ENCODE measurements at regions not wholly inside any gene's neighbourhood (a gene's known extent, or its start where the extent isn't known, plus 50 kb on each side); places are given as distances from the start of the nearest gene placed in this dataset.
"Not testable (repeated sequence)": the region's sequence is repeated elsewhere in the genome, so short reads cannot be mapped to it uniquely, and the experiment has no call there.

- Mint-ChIP-seq H3K36me3 (no peaks in the 10 kb centered on the region), H3K27ac (no peak overlapping the region), H3K9me3 (peaks cover 6% of the 10 kb centered on the region), H3K4me3 (no peak overlapping the region), H3K27me3 (peaks cover 13% of the 10 kb centered on the region), H3K4me1 (no peaks in the 10 kb centered on the region)
Measured at GRCh38 chrX:457292-457679, 70.6 kb upstream of the PPP2R3B start.

DNA sequence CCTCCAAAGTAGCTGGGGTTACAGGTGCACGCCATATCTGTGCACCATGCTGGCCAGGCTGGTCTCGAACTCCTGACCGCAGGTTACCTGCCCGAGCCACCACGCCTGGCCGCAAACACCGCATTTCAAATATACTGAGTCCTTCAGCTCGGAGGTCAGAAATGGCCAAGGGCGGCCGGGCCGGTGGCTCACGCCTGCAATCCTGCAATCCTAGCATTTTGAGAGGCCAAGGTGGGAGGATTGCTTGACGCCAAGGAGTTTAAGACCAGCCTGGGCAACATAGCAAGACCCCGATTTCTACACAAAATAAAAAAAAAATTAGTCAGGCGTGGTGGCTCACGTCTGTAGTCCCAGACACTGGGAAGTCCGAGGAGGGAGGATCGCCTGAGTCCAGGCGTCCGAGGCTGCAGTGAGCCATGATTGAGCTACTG lies 71.9 kb upstream of the PPP2R3B start:
- H3K27me3 Mint-ChIP-seq, result peaks cover 13% of the 10 kb centered on the region
- H3K27ac Mint-ChIP-seq, result no peak overlapping the region
- H3K36me3 Mint-ChIP-seq, result no peaks in the 10 kb centered on the region
- H3K4me1 Mint-ChIP-seq, result no peaks in the 10 kb centered on the region
- peaks cover 6% of the 10 kb centered on the region for H3K9me3 Mint-ChIP-seq
- no peak overlapping the region for H3K4me3 Mint-ChIP-seq

DNA sequence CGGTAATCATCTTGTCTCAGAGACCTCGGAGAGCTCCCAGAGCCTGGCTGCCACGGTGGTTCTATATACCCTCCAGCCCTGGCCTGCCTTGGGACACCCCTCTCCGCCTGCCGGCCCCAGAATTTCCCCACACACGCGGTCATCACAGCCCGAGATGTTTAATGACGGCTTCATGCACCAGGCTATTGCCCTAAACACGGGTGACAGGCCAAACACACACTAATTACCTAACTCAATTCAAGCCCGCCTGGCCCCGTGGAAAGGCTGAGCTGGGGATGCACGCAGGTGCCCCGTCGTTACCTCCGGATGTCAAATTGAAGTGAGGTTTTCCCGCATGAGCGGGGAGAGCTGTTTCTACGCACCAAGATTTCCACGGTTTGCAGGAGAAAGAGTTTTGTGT lies 72.9 kb upstream of the PPP2R3B start:
- H3K36me3 Mint-ChIP-seq, result no peaks in the 10 kb centered on the region
- H3K9me3 Mint-ChIP-seq, result peaks cover 6% of the 10 kb centered on the region
- H3K4me1 Mint-ChIP-seq, result no peaks in the 10 kb centered on the region
- no peak overlapping the region for H3K4me3 Mint-ChIP-seq
- H3K27me3 Mint-ChIP-seq, result peaks cover 13% of the 10 kb centered on the region
- no peak overlapping the region for H3K27ac Mint-ChIP-seq

GRCh38 chrX:460116-460515 lies 73.4 kb upstream of the PPP2R3B start:
- H3K27me3 Mint-ChIP-seq, result peaks cover 13% of the 10 kb centered on the region
- H3K4me1 Mint-ChIP-seq, result no peaks in the 10 kb centered on the region
- peaks cover 6% of the 10 kb centered on the region for H3K9me3 Mint-ChIP-seq
- H3K36me3 Mint-ChIP-seq, result no peaks in the 10 kb centered on the region
- no peak overlapping the region for H3K4me3 Mint-ChIP-seq
- no peak overlapping the region for H3K27ac Mint-ChIP-seq

- Mint-ChIP-seq H3K4me3 (no peak overlapping the region), H3K27me3 (peaks cover 11% of the 10 kb centered on the region), H3K9me3 (peaks cover 6% of the 10 kb centered on the region), H3K27ac (no peak overlapping the region), H3K36me3 (no peaks in the 10 kb centered on the region), H3K4me1 (no peaks in the 10 kb centered on the region)
Measured at GRCh38 chrX:460823-461640, 74.3 kb upstream of the PPP2R3B start.

DNA sequence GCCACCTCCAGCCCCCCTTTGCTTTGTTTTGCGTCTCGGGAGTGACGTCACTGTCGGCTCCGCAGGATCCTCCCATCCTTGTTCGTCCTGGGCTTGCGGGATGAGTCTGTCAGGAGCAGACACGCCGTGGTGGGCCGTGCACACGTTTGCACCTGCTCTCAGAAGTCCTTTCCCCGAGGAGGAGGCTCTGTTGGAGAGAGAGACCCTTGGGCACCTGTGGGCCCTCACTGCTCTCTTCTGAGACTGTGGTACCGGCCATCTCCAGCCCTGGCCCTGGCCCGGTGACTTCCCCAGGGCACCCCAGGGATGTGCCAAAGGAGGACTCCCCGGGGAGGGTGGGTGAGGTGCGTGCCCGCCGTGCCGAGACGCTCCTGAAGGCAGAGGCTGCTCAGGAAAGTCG lies 76.1 kb upstream of the PPP2R3B start:
- Mint-ChIP-seq H3K4me3 (no peak overlapping the region), H3K4me1 (no peaks in the 10 kb centered on the region), H3K27ac (no peak overlapping the region), H3K36me3 (no peaks in the 10 kb centered on the region), H3K9me3 (peaks cover 6% of the 10 kb centered on the region), H3K27me3 (no peaks in the 10 kb centered on the region)

DNA sequence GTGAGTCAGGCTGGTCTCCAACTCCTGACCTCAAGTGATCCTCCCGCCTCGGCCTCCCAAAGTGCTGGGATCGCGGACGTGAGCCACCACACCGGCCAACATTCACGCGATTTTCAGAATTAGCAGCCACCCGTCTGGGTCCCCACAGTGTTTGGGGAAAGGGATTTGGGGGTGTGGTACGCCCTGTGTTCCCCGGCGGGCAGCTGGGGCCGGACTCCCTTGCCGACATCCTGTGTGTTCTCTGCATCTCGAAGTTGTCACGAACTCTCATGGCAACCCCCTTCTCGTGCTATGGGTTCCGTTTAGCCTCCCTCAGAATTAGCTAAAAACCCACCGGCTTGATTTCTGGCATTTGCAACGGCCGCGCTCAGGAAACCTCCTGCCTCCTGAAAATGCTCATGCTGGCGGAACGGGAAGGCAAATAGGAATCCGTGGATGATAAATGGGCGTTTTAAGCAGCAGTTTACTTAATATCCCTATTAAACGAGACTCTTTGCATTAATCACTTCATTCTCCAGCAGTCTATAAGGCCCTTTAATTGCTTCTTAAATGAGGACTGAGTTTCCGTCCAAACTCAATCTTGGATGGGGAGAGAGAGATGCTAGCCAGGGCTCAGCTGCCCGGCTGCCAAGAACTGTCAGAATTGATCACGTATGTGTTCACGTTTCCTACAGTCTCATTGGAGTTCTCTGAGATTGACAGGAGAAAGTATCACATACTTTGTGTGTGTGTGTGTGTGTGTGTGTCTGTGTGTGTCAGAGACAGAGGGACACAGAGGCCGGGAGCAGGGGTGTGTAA lies 78.9 kb upstream of the PPP2R3B start:
- no peaks in the 10 kb centered on the region for H3K36me3 Mint-ChIP-seq
- H3K27ac Mint-ChIP-seq, result no peak overlapping the region
- peaks cover 6% of the 10 kb centered on the region for H3K9me3 Mint-ChIP-seq
- no peaks in the 10 kb centered on the region for H3K27me3 Mint-ChIP-seq
- no peaks in the 10 kb centered on the region for H3K4me1 Mint-ChIP-seq
- H3K4me3 Mint-ChIP-seq, result no peak overlapping the region

GRCh38 chrX:466836-467235 lies 80.1 kb upstream of the PPP2R3B start:
- not testable (repeated sequence) for H3K9me3 Mint-ChIP-seq, H3K4me3 Mint-ChIP-seq, H3K27me3 Mint-ChIP-seq, H3K27ac Mint-ChIP-seq, H3K4me1 Mint-ChIP-seq, H3K36me3 Mint-ChIP-seq

GRCh38 chrX:467686-468085 lies 81.0 kb upstream of the PPP2R3B start:
- H3K4me1 Mint-ChIP-seq, H3K4me3 Mint-ChIP-seq, H3K36me3 Mint-ChIP-seq, H3K9me3 Mint-ChIP-seq, H3K27ac Mint-ChIP-seq, H3K27me3 Mint-ChIP-seq: not testable (repeated sequence)

GRCh38 chrX:468979-469378 lies 82.3 kb upstream of the PPP2R3B start:
- no peaks in the 10 kb centered on the region for H3K36me3 Mint-ChIP-seq

DNA sequence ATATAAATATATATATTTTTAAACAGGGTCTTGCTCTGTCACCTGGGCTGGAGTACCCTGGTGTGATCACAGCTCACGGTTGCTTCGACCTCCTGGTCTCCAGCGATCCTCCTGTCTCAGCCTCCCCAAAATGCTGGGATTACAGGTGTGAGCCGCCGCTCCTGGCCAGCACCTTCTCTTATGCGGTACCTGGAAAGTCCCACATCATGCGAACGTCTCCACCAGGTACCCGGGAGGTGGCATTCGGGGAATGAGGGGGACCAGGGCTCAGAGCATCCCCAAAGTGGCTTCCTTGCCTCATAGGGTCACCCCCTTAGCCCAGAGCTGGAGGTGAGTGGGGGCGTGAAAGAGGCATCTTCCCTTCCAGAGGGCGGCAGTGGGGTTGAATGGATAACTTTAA lies 84.0 kb upstream of the PPP2R3B start:
- Mint-ChIP-seq H3K4me3 (no peak overlapping the region), H3K36me3 (no peaks in the 10 kb centered on the region), H3K27ac (no peak overlapping the region), H3K27me3 (peaks cover 2% of the 10 kb centered on the region), H3K9me3 (no peaks in the 10 kb centered on the region), H3K4me1 (no peaks in the 10 kb centered on the region)

More at GRCh38 chrX:468979-469378, 82.3 kb upstream of the PPP2R3B start:
- H3K4me3 Mint-ChIP-seq, result no peak overlapping the region
- H3K4me1 Mint-ChIP-seq, result no peaks in the 10 kb centered on the region
- no peak overlapping the region for H3K27ac Mint-ChIP-seq
- H3K27me3 Mint-ChIP-seq, result peaks cover 2% of the 10 kb centered on the region
- no peaks in the 10 kb centered on the region for H3K9me3 Mint-ChIP-seq

GRCh38 chrX:471281-471680 lies 84.6 kb upstream of the PPP2R3B start:
- Mint-ChIP-seq H3K27ac (no peak overlapping the region), H3K27me3 (peaks cover 2% of the 10 kb centered on the region), H3K9me3 (no peaks in the 10 kb centered on the region), H3K4me3 (no peak overlapping the region), H3K36me3 (no peaks in the 10 kb centered on the region), H3K4me1 (no peaks in the 10 kb centered on the region)

GRCh38 chrX:472275-472674 lies 85.6 kb upstream of the PPP2R3B start:
- not testable (repeated sequence) for H3K4me1 Mint-ChIP-seq, H3K4me3 Mint-ChIP-seq

DNA sequence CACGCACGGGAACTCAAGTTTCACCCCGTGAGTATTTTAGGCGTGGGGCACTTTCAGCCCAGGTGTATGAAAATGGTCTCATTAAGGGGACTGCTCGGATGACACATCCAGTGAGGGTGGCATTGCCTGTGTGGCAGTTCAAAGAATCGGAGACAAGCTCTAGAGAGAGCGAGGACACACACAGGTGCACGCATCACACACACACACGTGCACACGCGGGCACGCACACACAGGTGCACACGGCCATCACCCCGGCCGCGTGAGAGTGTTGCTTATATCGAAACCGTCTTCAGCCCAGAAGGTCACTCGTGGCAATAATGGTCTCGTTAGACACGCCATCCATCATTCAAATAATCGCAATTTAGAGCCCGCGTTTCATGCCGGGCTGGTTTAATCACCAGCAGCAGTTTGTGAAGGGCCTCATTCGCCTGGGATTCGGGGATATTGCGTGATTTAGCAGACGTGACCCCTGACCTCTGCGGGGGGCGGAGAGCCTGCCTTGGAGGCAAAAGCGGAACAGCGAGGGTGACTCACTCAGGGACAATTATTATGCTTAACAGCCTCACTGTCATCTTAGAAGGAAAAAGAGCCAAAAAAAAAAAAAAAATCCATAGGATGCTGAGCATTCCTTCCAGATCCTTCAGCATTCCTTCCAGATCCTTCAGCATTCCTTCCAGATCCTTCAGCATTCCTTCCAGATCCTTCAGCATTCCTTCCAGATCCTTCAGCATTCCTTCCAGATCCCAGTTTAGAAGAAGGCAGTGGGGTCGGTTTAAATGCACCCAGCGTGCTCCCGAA lies 89.4 kb upstream of the PPP2R3B start:
- no peak overlapping the region for H3K4me3 Mint-ChIP-seq

More at GRCh38 chrX:472275-472674, 85.6 kb upstream of the PPP2R3B start:
- H3K27ac Mint-ChIP-seq, H3K36me3 Mint-ChIP-seq, H3K27me3 Mint-ChIP-seq, H3K9me3 Mint-ChIP-seq: not testable (repeated sequence)

GRCh38 chrX:476724-477075 lies 90.0 kb upstream of the PPP2R3B start:
- Mint-ChIP-seq H3K36me3 (no peaks in the 10 kb centered on the region), H3K27ac (no peak overlapping the region), H3K4me1 (no peaks in the 10 kb centered on the region), H3K4me3 (no peak overlapping the region), H3K9me3 (no peaks in the 10 kb centered on the region), H3K27me3 (peaks cover under 1% of the 10 kb centered on the region)

More for the DNA sequence above, 89.4 kb upstream of the PPP2R3B start:
- H3K4me1 Mint-ChIP-seq, result no peaks in the 10 kb centered on the region
- H3K27me3 Mint-ChIP-seq, result peaks cover 2% of the 10 kb centered on the region
- no peaks in the 10 kb centered on the region for H3K9me3 Mint-ChIP-seq
- H3K36me3 Mint-ChIP-seq, result no peaks in the 10 kb centered on the region
- H3K27ac Mint-ChIP-seq, result no peak overlapping the region

All from activated naive CD4-positive, alpha-beta T cell treated with anti-CD3 and anti-CD28 coated beads, Interleukin-2, amount 50 U/mL, for 24 hours (primary cell).